ENCODE measurements at regions not wholly inside any gene's neighbourhood (a gene's known extent, or its start where the extent isn't known, plus 50 kb on each side); places are given as distances from the start of the nearest gene placed in this dataset.

DNA sequence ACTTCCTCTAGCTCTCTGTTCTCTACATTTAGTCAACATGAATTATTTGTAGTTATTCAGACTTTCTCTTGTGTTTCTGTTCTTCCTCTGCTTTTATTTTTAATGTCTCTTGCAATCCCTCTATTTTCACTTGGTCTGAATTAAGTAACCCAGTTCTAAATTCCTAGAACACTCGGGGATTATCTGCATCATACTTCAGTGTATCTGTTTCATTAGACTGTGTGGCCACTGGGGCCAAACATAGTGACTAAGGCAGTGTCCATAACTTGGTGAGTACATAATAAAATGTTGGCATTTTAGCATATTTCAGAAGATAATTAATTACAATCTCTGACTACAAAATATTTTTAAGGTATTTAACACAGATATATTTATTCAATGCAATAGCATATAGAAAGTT, 1087.2 kb upstream of the B3GALT2 start:
- TF ChIP-seq, protein P1, sequence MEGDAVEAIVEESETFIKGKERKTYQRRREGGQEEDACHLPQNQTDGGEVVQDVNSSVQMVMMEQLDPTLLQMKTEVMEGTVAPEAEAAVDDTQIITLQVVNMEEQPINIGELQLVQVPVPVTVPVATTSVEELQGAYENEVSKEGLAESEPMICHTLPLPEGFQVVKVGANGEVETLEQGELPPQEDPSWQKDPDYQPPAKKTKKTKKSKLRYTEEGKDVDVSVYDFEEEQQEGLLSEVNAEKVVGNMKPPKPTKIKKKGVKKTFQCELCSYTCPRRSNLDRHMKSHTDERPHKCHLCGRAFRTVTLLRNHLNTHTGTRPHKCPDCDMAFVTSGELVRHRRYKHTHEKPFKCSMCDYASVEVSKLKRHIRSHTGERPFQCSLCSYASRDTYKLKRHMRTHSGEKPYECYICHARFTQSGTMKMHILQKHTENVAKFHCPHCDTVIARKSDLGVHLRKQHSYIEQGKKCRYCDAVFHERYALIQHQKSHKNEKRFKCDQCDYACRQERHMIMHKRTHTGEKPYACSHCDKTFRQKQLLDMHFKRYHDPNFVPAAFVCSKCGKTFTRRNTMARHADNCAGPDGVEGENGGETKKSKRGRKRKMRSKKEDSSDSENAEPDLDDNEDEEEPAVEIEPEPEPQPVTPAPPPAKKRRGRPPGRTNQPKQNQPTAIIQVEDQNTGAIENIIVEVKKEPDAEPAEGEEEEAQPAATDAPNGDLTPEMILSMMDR (conservative IDR thresholded peaks at IDR 0.05; ENCODE audit: control insufficient read depth, insufficient read depth, low read depth, low read length), result no peak
- H3K4me3 ChIP-seq (ENCODE audit: control insufficient read depth, low read depth, low read length), result no peak overlapping the region

DNA sequence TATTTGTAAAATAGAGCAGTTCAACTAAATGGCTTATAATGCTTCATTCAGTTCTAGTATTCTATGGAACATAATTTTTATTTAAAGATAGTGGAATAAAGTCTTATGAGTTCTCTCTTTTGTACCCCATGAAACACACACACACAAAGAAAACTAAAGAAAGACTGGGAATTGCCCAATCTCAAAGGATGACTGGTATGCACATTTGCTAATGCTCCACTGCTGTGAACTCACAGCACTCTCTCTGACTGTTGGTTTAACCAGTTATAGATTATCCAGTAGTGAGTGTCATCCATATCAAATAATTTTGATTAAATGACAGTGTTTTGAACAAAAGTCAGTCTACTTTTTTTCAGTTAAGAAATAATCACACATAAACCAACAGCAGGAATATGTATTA, 1082.4 kb upstream of the B3GALT2 start:
- no peak for DNase-seq (ENCODE audit: low read depth)
- no peak overlapping the region for H3K4me3 ChIP-seq (ENCODE audit: control insufficient read depth, low read depth, low read length)
- TF ChIP-seq, protein P1 (conservative IDR thresholded peaks at IDR 0.05; ENCODE audit: control insufficient read depth, insufficient read depth, low read depth, low read length), result no peak

More for the DNA sequence above, 1087.2 kb upstream of the B3GALT2 start:
- DNase-seq (ENCODE audit: low read depth), result no peak

DNA sequence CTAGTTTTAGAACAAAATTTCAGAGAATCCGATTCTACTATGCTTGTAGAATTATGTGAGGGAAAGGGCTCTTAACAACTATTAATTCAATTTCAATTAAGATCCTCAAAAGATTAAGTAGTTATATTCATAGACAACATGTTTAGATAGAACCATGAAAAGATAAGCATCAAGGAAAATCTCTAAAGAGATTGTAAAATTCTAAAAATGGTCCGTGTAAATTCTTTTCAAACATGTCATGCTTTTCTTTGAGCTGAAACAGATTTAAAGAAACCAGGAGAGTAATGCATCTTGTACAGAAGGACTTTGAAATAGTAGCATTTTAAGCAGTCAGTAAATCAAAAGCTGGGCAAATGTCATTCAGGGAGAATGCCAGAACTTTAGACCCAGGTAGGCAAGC, 1080.6 kb upstream of the B3GALT2 start:
- DNase-seq (ENCODE audit: low read depth), result no peak
- no peak overlapping the region for H3K4me3 ChIP-seq (ENCODE audit: control insufficient read depth, low read depth, low read length)
- TF ChIP-seq, protein P1 (conservative IDR thresholded peaks at IDR 0.05; ENCODE audit: control insufficient read depth, insufficient read depth, low read depth, low read length), result no peak

DNA sequence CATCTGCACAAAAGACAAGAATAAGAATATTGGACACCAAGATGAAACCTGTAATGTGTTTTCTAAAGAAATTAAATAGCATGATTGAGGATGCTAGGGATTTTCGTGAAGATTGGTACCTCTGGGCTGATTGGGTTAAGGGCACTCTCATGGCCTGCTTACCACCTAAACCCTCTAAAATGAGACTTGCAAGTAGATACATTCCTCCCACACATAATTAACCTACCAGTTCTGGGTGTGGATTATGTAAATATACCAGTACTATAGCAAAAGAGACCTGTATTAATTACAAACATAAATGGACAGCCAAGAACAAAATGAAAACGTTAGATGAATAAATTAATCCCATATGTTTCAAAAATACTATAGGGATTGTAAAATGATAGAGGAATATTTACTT, 1069.6 kb upstream of the B3GALT2 start:
- H3K4me3 ChIP-seq (ENCODE audit: control insufficient read depth, low read depth, low read length), result no peak overlapping the region
- TF ChIP-seq, protein P1 (conservative IDR thresholded peaks at IDR 0.05; ENCODE audit: control insufficient read depth, insufficient read depth, low read depth, low read length), result no peak
- no peak for DNase-seq (ENCODE audit: low read depth)

DNA sequence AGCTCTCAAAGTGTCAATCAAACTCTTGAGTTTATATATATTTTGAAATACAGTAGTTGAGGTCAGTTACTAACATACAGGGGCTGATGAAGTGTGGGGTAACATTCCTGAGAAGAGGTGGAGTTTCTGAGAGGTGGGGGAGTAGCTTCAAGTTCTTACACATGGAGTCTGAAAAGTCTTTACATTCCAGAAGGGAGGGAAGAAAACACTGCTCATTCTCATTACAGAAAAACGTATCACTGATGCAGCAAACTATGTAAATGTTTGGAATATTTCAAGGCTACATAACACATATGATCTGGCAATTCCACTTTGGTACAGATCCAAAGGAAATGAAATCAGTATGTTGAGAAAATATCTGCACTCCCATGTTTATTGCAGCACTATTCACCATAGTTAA, 1065.8 kb upstream of the B3GALT2 start:
- H3K4me3 ChIP-seq (ENCODE audit: control insufficient read depth, low read depth, low read length), result no peak overlapping the region
- no peak for DNase-seq (ENCODE audit: low read depth)
- TF ChIP-seq, protein P1 (conservative IDR thresholded peaks at IDR 0.05; ENCODE audit: control insufficient read depth, insufficient read depth, low read depth, low read length), result no peak

DNA sequence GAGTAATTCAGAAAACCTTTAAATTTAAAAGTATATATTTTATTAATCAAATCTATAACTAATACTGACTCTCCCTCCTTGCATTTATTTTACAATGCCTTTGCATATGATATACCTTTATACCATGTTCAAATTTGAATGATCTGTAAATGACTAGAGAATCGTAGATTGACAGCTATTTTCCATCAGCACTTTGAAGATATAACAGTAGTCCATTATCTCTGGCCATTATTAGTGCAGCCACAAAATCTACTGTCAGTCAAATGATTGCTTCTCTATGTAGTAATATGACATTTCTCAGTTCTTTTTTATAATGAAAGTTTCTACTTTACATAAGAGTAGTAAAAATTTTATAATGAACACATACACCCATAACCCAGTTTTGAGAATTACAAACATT, 1054.8 kb upstream of the B3GALT2 start:
- H3K4me3 ChIP-seq (ENCODE audit: control insufficient read depth, low read depth, low read length), result no peak overlapping the region
- TF ChIP-seq, protein P1 (conservative IDR thresholded peaks at IDR 0.05; ENCODE audit: control insufficient read depth, insufficient read depth, low read depth, low read length), result no peak
- DNase-seq (ENCODE audit: low read depth), result no peak

DNA sequence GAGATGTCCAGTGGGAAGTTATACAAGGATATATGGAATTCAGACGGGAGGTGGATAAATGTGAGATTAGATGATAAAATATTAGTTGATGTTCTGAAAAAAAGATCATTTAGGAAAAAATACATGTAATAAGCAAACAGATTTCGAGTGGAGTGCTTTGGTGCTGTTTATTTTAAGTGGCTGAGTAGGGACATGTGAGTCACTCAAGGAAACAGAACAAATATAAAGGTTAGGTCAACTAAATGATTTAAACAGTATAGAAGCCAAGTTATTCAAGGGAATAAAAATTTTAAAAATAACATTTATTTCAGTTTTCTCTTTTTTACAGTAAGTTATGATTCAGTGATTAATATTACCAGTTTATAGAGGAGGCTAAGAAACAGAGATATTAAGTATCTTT, 1046.7 kb upstream of the B3GALT2 start:
- TF ChIP-seq, protein P1 (conservative IDR thresholded peaks at IDR 0.05; ENCODE audit: control insufficient read depth, insufficient read depth, low read depth, low read length), result no peak
- DNase-seq (ENCODE audit: low read depth), result no peak
- no peak overlapping the region for H3K4me3 ChIP-seq (ENCODE audit: control insufficient read depth, low read depth, low read length)
